ENCODE measurements at regions not wholly inside any gene's neighbourhood (a gene's known extent, or its start where the extent isn't known, plus 50 kb on each side); places are given as distances from the start of the nearest gene placed in this dataset.

DNA sequence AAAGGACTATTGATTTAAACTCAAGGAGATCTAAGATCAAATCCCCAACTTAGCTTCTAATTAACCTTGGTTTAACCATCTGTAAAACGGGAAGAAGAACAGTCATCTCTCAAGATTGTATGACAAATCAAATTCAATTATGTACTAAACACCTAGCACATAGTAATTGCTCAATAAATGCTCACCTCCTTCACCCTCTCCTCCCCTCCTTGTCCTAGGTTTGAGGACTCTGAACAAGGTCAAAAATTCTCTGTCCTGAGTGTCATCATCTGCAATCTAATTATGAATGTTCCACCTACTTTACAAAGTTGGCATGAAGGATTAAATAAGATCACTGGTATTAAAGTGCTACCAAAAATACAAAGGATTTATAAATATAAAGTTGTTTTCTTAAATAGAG lies 320.1 kb upstream of the PPARGC1A start:
- no peak for TF ChIP-seq POLR2A (IDR thresholded peaks at IDR 0.05; ENCODE audit: low read depth, low read length)
- TF ChIP-seq CTCF (IDR thresholded peaks at IDR 0.05; ENCODE audit: extremely low read depth in 1 of 2, insufficient read depth in 1 of 2, low read depth in 1 of 2, low read length in 2 of 2): no peak
- no peak for TF ChIP-seq EZH2 (IDR thresholded peaks at IDR 0.05; ENCODE audit: borderline replicate concordance, low read depth, low read length, severe bottlenecking)

Measured in endothelial cell of umbilical vein (primary cell).